ENCODE measurements at regions not wholly inside any gene's neighbourhood (a gene's known extent, or its start where the extent isn't known, plus 50 kb on each side); places are given as distances from the start of the nearest gene placed in this dataset.

- Histone ChIP-seq H3K9me3 (ENCODE audit: control insufficient read depth, insufficient read depth, low read depth, low read length) (no peaks in the 10 kb centered on the region), H3K4me1 (ENCODE audit: control insufficient read depth, insufficient read depth, low read length) (no peaks in the 10 kb centered on the region), H3K36me3 (ENCODE audit: control insufficient read depth in 2 of 2, insufficient read depth in 1 of 2, low read length in 2 of 2) (no peaks in the 10 kb centered on the region), H3K4me3 (ENCODE audit: low read depth, low read length) (no peak overlapping the region), H3K27ac (ENCODE audit: extremely low read depth, low read depth, low read length) (no peak overlapping the region)
- ChIA-PET CTCF (interaction anchor here (0.7 kb wide), 1 partner anchor 242 kb away, joined by 3 read pairs; no protein-coding TSS in a partner anchor), POLR2A (no interaction called here)
- no peak for TF ChIP-seq ZNF132 (tag by site-specific recombination; IDR thresholded peaks at IDR 0.05; ENCODE audit: borderline replicate concordance)
- no peak for TF ChIP-seq ZNF292 (tag by site-specific recombination; IDR thresholded peaks at IDR 0.05; ENCODE audit: borderline replicate concordance, low read depth)
- no peak for TF ChIP-seq ZNF433 (tag by site-specific recombination; IDR thresholded peaks at IDR 0.05; ENCODE audit: low read depth)
- TF ChIP-seq BCL11B (tag by site-specific recombination; IDR thresholded peaks at IDR 0.05; ENCODE audit: low read depth) = no peak
Measured at GRCh38 chr5:152274224-152274623, 130.9 kb downstream of the NMUR2 start.

GRCh38 chr5:152271420-152271819 is 133.7 kb downstream of the NMUR2 start:
- H3K27ac ChIP-seq (ENCODE audit: extremely low read depth, low read depth, low read length) = no peak overlapping the region
- no peak overlapping the region for H3K4me3 ChIP-seq (ENCODE audit: low read depth, low read length)
- H3K36me3 ChIP-seq (ENCODE audit: control insufficient read depth in 2 of 2, insufficient read depth in 1 of 2, low read length in 2 of 2) = no peaks in the 10 kb centered on the region
- TF ChIP-seq KLF9 (tag by site-specific recombination; IDR thresholded peaks at IDR 0.05; ENCODE audit: low read depth) (no peak), ZNF654 (tag by site-specific recombination; IDR thresholded peaks at IDR 0.05; ENCODE audit: low read depth) (peak; percentile 10), ZNF221 (tag by site-specific recombination; IDR thresholded peaks at IDR 0.05; ENCODE audit: borderline replicate concordance) (no peak), TRIM28 (IDR thresholded peaks at IDR 0.05; ENCODE audit: borderline replicate concordance, low read length) (no peak), ZNF792 (tag by site-specific recombination; IDR thresholded peaks at IDR 0.05) (no peak), ZNF785 (tag by site-specific recombination; IDR thresholded peaks at IDR 0.05) (no peak)
- ChIA-PET CTCF (interaction anchor here (0.6 to 1.1 kb wide), 5 partner anchors 78 to 770 kb away, joined by 3 to 8 read pairs (median 3); no protein-coding TSS in a partner anchor), POLR2A (no interaction called here)
- H3K4me1 ChIP-seq (ENCODE audit: control insufficient read depth, insufficient read depth, low read length) = no peaks in the 10 kb centered on the region
- H3K9me3 ChIP-seq (ENCODE audit: control insufficient read depth, insufficient read depth, low read depth, low read length) = no peaks in the 10 kb centered on the region

GRCh38 chr5:152270096-152270495 is 135.0 kb downstream of the NMUR2 start:
- H3K36me3 ChIP-seq (ENCODE audit: control insufficient read depth in 2 of 2, insufficient read depth in 1 of 2, low read length in 2 of 2) = no peaks in the 10 kb centered on the region
- ChIA-PET CTCF (interaction anchor here (1.2 kb wide), 1 partner anchor 79 kb away, joined by 6 read pairs; no protein-coding TSS in a partner anchor), POLR2A (no interaction called here)
- H3K4me3 ChIP-seq (ENCODE audit: low read depth, low read length) = no peak overlapping the region
- TF ChIP-seq ZBTB10 (tag by site-specific recombination; IDR thresholded peaks at IDR 0.05) = no peak
- no peak for TF ChIP-seq MZF1 (tag by site-specific recombination; IDR thresholded peaks at IDR 0.05; ENCODE audit: borderline replicate concordance)
- no peak for TF ChIP-seq ZNF433 (tag by site-specific recombination; IDR thresholded peaks at IDR 0.05; ENCODE audit: low read depth)
- TF ChIP-seq HOXC10 (CRISPR knock-in tag; IDR thresholded peaks at IDR 0.05) = no peak
- TF ChIP-seq SALL2 (tag by site-specific recombination; IDR thresholded peaks at IDR 0.05; ENCODE audit: borderline replicate concordance) = no peak
- TF ChIP-seq ZNF302 (tag by site-specific recombination; IDR thresholded peaks at IDR 0.05; ENCODE audit: low read depth) = no peak
- TF ChIP-seq ZNF664 (tag by site-specific recombination; IDR thresholded peaks at IDR 0.05) = no peak
- TF ChIP-seq BCL11B (tag by site-specific recombination; IDR thresholded peaks at IDR 0.05; ENCODE audit: low read depth) = no peak
- no peak for TF ChIP-seq ZBTB7A (tag by site-specific recombination; IDR thresholded peaks at IDR 0.05; ENCODE audit: low read depth)
- no peak for TF ChIP-seq ZNF776 (tag by site-specific recombination; IDR thresholded peaks at IDR 0.05; ENCODE audit: borderline replicate concordance)
- no peak for TF ChIP-seq TSHZ1 (tag by site-specific recombination; IDR thresholded peaks at IDR 0.05; ENCODE audit: borderline replicate concordance)
- TF ChIP-seq ZBTB17 (tag by site-specific recombination; IDR thresholded peaks at IDR 0.05) = no peak
- no peak for TF ChIP-seq YY2 (tag by site-specific recombination; IDR thresholded peaks at IDR 0.05)
- no peak for TF ChIP-seq ZSCAN30 (tag by site-specific recombination; IDR thresholded peaks at IDR 0.05)
- TF ChIP-seq ZBTB11 (tag by site-specific recombination; conservative IDR thresholded peaks at IDR 0.05; ENCODE audit: low read depth) = no peak
- H3K27ac ChIP-seq (ENCODE audit: extremely low read depth, low read depth, low read length) = no peak overlapping the region
- H3K4me1 ChIP-seq (ENCODE audit: control insufficient read depth, insufficient read depth, low read length) = no peaks in the 10 kb centered on the region
- H3K9me3 ChIP-seq (ENCODE audit: control insufficient read depth, insufficient read depth, low read depth, low read length) = no peaks in the 10 kb centered on the region
